H7 (cell line): ENCODE measurements at regions not wholly inside any gene's neighbourhood (a gene's known extent, or its start where the extent isn't known, plus 50 kb on each side); places are given as distances from the start of the nearest gene placed in this dataset.
"Not testable (repeated sequence)": the region's sequence is repeated elsewhere in the genome, so short reads cannot be mapped to it uniquely, and the experiment has no call there.

Experiments
- DNase-seq: peaks from one replicate; pipeline ENCODE4 v3.0.0; 2012
- H3K27me3 ChIP-seq: 2 replicates; pipeline ENCODE4 v1.6.0; 2011; ENCODE audit warnings: mild to moderate bottlenecking, low read length; ENCODE audit not compliant: control insufficient read depth, insufficient read depth
- H3K36me3 ChIP-seq: replicated peaks from 2 replicates; pipeline ENCODE4 v1.5.1; 2011; ENCODE audit warnings: low read length; ENCODE audit not compliant: control insufficient read depth, insufficient read depth
- H3K4me3 ChIP-seq: 2 replicates; pipeline ENCODE4 v1.5.1; 2011; ENCODE audit warnings: low read depth, mild to moderate bottlenecking, control low read depth, low read length, moderate library complexity; ENCODE audit not compliant: insufficient read depth

GRCh38 chr5:74970891-74971290, 81.5 kb downstream of the GCNT4 start:
- H3K27me3 ChIP-seq, H3K4me3 ChIP-seq, H3K36me3 ChIP-seq, DNase-seq: not testable (repeated sequence)

- Histone ChIP-seq H3K36me3 (no peaks in the 10 kb centered on the region), H3K4me3 (no peak overlapping the region), H3K27me3 (no peaks in the 10 kb centered on the region)
- no peak for DNase-seq
These were observed 82.6 kb downstream of the GCNT4 start for GRCh38 chr5:74969726-74970125.

- no peak overlapping the region for H3K4me3 ChIP-seq
- H3K36me3 ChIP-seq, result no peaks in the 10 kb centered on the region
- no peak for DNase-seq
- H3K27me3 ChIP-seq, result no peaks in the 10 kb centered on the region
These were observed 86.0 kb downstream of the GCNT4 start for GRCh38 chr5:74966141-74967026.

DNA sequence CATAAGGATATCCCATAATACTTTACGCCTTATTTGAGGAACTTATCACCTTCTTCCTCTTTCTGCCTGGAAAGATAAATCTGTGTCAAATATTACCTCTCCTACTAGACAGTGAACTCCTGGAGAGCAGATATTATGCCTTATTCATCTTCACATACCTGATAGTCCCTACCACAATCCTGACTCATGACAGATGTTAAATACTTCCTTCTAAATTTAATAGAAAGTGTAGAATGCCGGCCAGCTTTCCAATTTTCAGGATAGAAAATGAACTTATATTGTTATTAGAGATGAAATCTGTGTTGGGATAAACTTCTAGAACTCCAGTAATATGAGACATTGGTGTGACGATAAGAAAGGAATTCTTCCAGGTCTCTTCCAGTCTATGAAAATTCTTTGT, 89.0 kb downstream of the GCNT4 start:
- no peak overlapping the region for H3K4me3 ChIP-seq
- DNase-seq, result no peak
- no peaks in the 10 kb centered on the region for H3K27me3 ChIP-seq
- no peaks in the 10 kb centered on the region for H3K36me3 ChIP-seq

GRCh38 chr5:74957906-74958305, 91.7 kb upstream of the FAM169A start:
- H3K36me3 ChIP-seq, result no peaks in the 10 kb centered on the region
- no peak overlapping the region for H3K4me3 ChIP-seq
- no peaks in the 10 kb centered on the region for H3K27me3 ChIP-seq
- DNase-seq, result no peak

- no peaks in the 10 kb centered on the region for H3K36me3 ChIP-seq
- no peak overlapping the region for H3K4me3 ChIP-seq
- H3K27me3 ChIP-seq, result no peaks in the 10 kb centered on the region
- DNase-seq, result no peak
These were observed 91.0 kb upstream of the FAM169A start for GRCh38 chr5:74957029-74957784.

DNA sequence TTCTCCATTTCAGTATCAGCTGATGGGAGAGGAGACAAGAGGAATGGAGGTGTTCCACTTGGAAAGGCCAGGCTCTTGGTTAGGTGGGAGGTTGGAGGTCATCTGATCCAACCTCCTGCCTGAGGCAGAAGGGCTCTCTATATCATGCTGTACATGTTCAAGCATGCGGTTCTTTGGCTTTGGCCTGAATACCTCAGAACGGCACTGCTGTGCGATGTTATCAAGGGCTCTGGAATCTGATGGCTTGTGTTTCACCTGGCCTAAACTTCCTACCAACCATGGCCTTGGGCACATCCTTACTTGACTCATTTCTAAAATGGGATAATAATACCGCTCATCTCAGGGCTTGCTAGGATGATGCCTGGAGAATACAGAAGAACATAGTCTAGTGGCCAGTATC, 90.1 kb upstream of the FAM169A start:
- Histone ChIP-seq H3K4me3 (no peak overlapping the region), H3K27me3 (no peaks in the 10 kb centered on the region), H3K36me3 (no peaks in the 10 kb centered on the region)
- no peak for DNase-seq

- Histone ChIP-seq H3K27me3 (no peaks in the 10 kb centered on the region), H3K36me3 (no peaks in the 10 kb centered on the region), H3K4me3 (no peak overlapping the region)
- no peak for DNase-seq
These were observed 88.7 kb upstream of the FAM169A start for GRCh38 chr5:74954919-74955318.

GRCh38 chr5:74953937-74954720, 87.9 kb upstream of the FAM169A start:
- Histone ChIP-seq H3K36me3 (no peaks in the 10 kb centered on the region), H3K4me3 (no peak overlapping the region), H3K27me3 (no peaks in the 10 kb centered on the region)
- no peak for DNase-seq

DNA sequence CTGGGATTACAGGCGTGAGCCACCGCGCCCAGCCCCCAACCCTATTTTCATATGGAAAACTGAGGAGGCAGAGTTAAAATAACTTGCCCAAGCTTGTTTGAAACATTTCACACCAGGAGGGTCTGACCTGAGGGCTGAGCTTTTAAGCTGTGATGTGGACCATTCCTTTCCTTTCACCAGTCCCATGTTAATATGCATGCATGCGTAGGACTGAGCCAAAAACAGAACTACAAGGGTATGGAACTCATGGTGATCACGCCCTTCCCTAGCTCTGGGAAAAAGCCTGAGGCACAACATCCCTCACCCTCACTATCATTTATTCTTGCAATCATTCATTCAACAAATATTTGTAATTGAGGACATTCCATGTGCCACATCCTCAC, 87.4 kb upstream of the FAM169A start:
- Histone ChIP-seq H3K4me3 (no peak overlapping the region), H3K36me3 (no peaks in the 10 kb centered on the region), H3K27me3 (no peaks in the 10 kb centered on the region)
- no peak for DNase-seq

GRCh38 chr5:74952406-74952805, 86.2 kb upstream of the FAM169A start:
- H3K27me3 ChIP-seq, result no peaks in the 10 kb centered on the region
- H3K4me3 ChIP-seq, result no peak overlapping the region
- no peaks in the 10 kb centered on the region for H3K36me3 ChIP-seq
- no peak for DNase-seq

- no peak for DNase-seq
- Histone ChIP-seq H3K36me3 (no peaks in the 10 kb centered on the region), H3K4me3 (no peak overlapping the region), H3K27me3 (no peaks in the 10 kb centered on the region)
These were observed 85.7 kb upstream of the FAM169A start for GRCh38 chr5:74951865-74952264.

- Histone ChIP-seq H3K4me3 (no peak overlapping the region), H3K27me3 (no peaks in the 10 kb centered on the region), H3K36me3 (no peaks in the 10 kb centered on the region)
- DNase-seq, result no peak
These were observed 84.8 kb upstream of the FAM169A start for GRCh38 chr5:74950836-74951515.

- no peaks in the 10 kb centered on the region for H3K27me3 ChIP-seq
- DNase-seq, result no peak
- H3K4me3 ChIP-seq, result no peak overlapping the region
- H3K36me3 ChIP-seq, result no peaks in the 10 kb centered on the region
These were observed 83.8 kb upstream of the FAM169A start for GRCh38 chr5:74949976-74950375.
